ENCODE measurements at regions not wholly inside any gene's neighbourhood (a gene's known extent, or its start where the extent isn't known, plus 50 kb on each side); places are given as distances from the start of the nearest gene placed in this dataset.

GRCh38 chr6:14906621-14907020, 339.2 kb upstream of the JARID2 start:
- WGBS, result 96% methylated on average over 2 of the region's 2 CpGs
- H3K27me3 ChIP-seq, result no peaks in the 10 kb centered on the region
- peaks cover 0 to 2% (median 0%) of the 10 kb centered on the region in 4 donors for H3K4me1 ChIP-seq
- no peak overlapping the region for H3K4me3 ChIP-seq
- DNase-seq (ENCODE audit: extremely low spot score), result no peak
- no peaks in the 10 kb centered on the region for H3K36me3 ChIP-seq
- intact Hi-C loops (cut with DNase I), result no loop called here
- TF ChIP-seq EP300 (IDR thresholded peaks at IDR 0.05) (no peak), POLR2A (IDR thresholded peaks at IDR 0.05; ENCODE audit: low read depth) (no peak), POLR2AphosphoS5 (IDR thresholded peaks at IDR 0.05) (no peak), CTCF (IDR thresholded peaks at IDR 0.05) (no peak)
- H3K9me3 ChIP-seq, result no peaks in the 10 kb centered on the region
- no peak overlapping the region for H3K27ac ChIP-seq (replicated peaks in 1 of 4)

GRCh38 chr6:14910692-14911547, 334.9 kb upstream of the JARID2 start:
- Histone ChIP-seq H3K27me3 (no peaks in the 10 kb centered on the region), H3K9me3 (no peaks in the 10 kb centered on the region), H3K4me1 (peaks cover 0 to 7% (median 0%) of the 10 kb centered on the region in 4 donors), H3K4me3 (no peak overlapping the region), H3K36me3 (no peaks in the 10 kb centered on the region), H3K27ac (replicated peaks in 1 of 4) (peak overlapping the region in 2 of 4 donors; percentile 15 to 23)
- DNase-seq (ENCODE audit: extremely low spot score), result no peak
- TF ChIP-seq POLR2A (IDR thresholded peaks at IDR 0.05; ENCODE audit: low read depth) (no peak), POLR2AphosphoS5 (IDR thresholded peaks at IDR 0.05) (peak in 1 of 2 donors; percentile 21), EP300 (IDR thresholded peaks at IDR 0.05) (no peak), CTCF (IDR thresholded peaks at IDR 0.05) (no peak)
- 67% methylated on average over 12 of the region's 13 CpGs for WGBS
- intact Hi-C loops (cut with DNase I), result no loop called here

- WGBS, result 83% methylated on average over 8 of the region's 10 CpGs
- H3K27ac ChIP-seq (replicated peaks in 1 of 4), result no peak overlapping the region
- intact Hi-C loops (cut with DNase I), result no loop called here
- no peaks in the 10 kb centered on the region for H3K36me3 ChIP-seq
- no peak for DNase-seq (ENCODE audit: extremely low spot score)
- peaks cover 0 to 7% (median 0%) of the 10 kb centered on the region in 4 donors for H3K4me1 ChIP-seq
- no peaks in the 10 kb centered on the region for H3K9me3 ChIP-seq
- TF ChIP-seq POLR2A (IDR thresholded peaks at IDR 0.05; ENCODE audit: low read depth) (no peak), EP300 (IDR thresholded peaks at IDR 0.05) (no peak), CTCF (IDR thresholded peaks at IDR 0.05) (no peak), POLR2AphosphoS5 (IDR thresholded peaks at IDR 0.05) (no peak)
- no peaks in the 10 kb centered on the region for H3K27me3 ChIP-seq
- H3K4me3 ChIP-seq, result no peak overlapping the region
These were observed 333.6 kb upstream of the JARID2 start for GRCh38 chr6:14912226-14912625.

GRCh38 chr6:14912706-14913105, 333.2 kb upstream of the JARID2 start:
- Histone ChIP-seq H3K27me3 (no peaks in the 10 kb centered on the region), H3K4me3 (no peak overlapping the region), H3K36me3 (no peaks in the 10 kb centered on the region), H3K27ac (replicated peaks in 1 of 4) (no peak overlapping the region), H3K9me3 (no peaks in the 10 kb centered on the region), H3K4me1 (peaks cover 0 to 7% (median 0%) of the 10 kb centered on the region in 4 donors)
- no peak for DNase-seq (ENCODE audit: extremely low spot score)
- intact Hi-C loops (cut with DNase I), result no loop called here
- TF ChIP-seq EP300 (IDR thresholded peaks at IDR 0.05), result no peak
- TF ChIP-seq POLR2AphosphoS5 (IDR thresholded peaks at IDR 0.05), result no peak
- no peak for TF ChIP-seq CTCF (IDR thresholded peaks at IDR 0.05)
- no peak for TF ChIP-seq POLR2A (IDR thresholded peaks at IDR 0.05; ENCODE audit: low read depth)
- 100% methylated on average over 2 of the region's 2 CpGs for WGBS
